ENCODE measurements at regions not wholly inside any gene's neighbourhood (a gene's known extent, or its start where the extent isn't known, plus 50 kb on each side); places are given as distances from the start of the nearest gene placed in this dataset.

DNA sequence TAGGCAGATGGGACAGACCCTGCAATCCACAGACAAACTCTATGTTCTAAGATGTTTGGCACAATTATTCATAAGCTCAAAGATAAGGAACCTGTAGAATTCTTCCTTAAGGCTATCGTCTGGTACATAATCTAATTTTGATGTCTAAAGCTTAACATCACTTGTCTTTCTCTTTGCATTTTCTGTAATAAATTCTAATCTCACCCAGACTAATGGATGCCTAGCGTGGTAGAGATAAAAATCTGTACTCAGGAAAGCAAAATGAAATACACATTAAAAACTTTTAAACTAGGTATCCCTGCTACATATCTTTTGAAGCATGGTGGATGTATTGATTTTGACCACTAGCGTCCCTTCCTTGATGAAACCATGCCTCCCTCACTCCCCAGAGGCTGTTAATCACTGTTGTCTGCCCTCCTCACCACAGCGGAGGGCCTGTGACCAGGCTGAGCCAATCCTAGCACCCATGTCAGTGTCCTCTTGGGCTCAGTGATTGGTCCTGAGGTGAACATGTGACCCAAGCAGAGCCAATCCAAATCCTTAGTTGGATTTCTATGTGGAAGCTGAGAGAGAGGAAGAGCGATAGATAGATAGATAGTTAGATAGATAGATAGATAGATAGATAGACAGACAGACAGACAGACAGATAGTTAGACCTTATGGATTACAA lies 82.2 kb upstream of the GRK3 start:
- no peak for TF ChIP-seq EZH2 (IDR thresholded peaks at IDR 0.05; ENCODE audit: insufficient read depth, poor library complexity, severe bottlenecking)
- no peak for TF ChIP-seq EZH2phosphoT487 (IDR thresholded peaks at IDR 0.05; ENCODE audit: insufficient read depth, low read depth)

Data from GM23248 (cell line).